Neural progenitor cell (in vitro differentiated cells): ENCODE measurements at regions not wholly inside any gene's neighbourhood (a gene's known extent, or its start where the extent isn't known, plus 50 kb on each side); places are given as distances from the start of the nearest gene placed in this dataset.
A peak's percentile ranks its signal among the peaks of the same experiment; 100 is the strongest.

Experiments
- DNase-seq: peaks from one replicate; pipeline ENCODE4 v3.0.0-alpha.2; 2016; ENCODE audit warnings: low spot score
- H2AFZ ChIP-seq: fragments of 200-600 bp; sonication (generic); replicated peaks from 2 replicates; pipeline ENCODE4 v1.6.1; 2016; ENCODE audit warnings: antibody characterized with exemption
- H3F3A ChIP-seq: fragments of 200-600 bp; sonication (generic); 2 replicates; pipeline ENCODE4 v1.6.1; 2016; ENCODE audit warnings: antibody characterized with exemption, low read depth
- H3K27ac ChIP-seq: fragments of 200-600 bp; sonication (generic); 2 replicates; pipeline ENCODE4 v1.5.1; 2016; ENCODE audit warnings: mild to moderate bottlenecking
- H3K27me3 ChIP-seq: fragments of 200-600 bp; sonication (generic); 2 replicates; pipeline ENCODE4 v1.6.1; 2016; ENCODE audit warnings: mild to moderate bottlenecking, moderate library complexity
- H3K36me3 ChIP-seq: fragments of 200-600 bp; sonication (generic); 2 replicates; pipeline ENCODE4 v1.5.1; 2016
- H3K4me1 ChIP-seq: fragments of 200-600 bp; sonication (generic); 2 replicates; pipeline ENCODE4 v1.6.1; 2016; ENCODE audit warnings: mixed run types
- H3K4me2 ChIP-seq: fragments of 200-600 bp; sonication (generic); 2 replicates; pipeline ENCODE4 v1.6.1; 2016
- H3K4me3 ChIP-seq: fragments of 200-600 bp; sonication (generic); 2 replicates; pipeline ENCODE4 v1.5.1; 2016
- H3K79me2 ChIP-seq: fragments of 200-600 bp; sonication (generic); 2 replicates; pipeline ENCODE4 v1.6.1; 2016; ENCODE audit warnings: low read depth
- H3K9ac ChIP-seq: fragments of 200-600 bp; sonication (generic); 2 replicates; pipeline ENCODE4 v1.6.1; 2016
- H3K9me3 ChIP-seq: fragments of 200-600 bp; sonication (generic); 2 replicates; pipeline ENCODE4 v1.5.1; 2016; ENCODE audit warnings: low read depth
- H4K20me1 ChIP-seq: fragments of 200-600 bp; sonication (generic); 2 replicates; pipeline ENCODE4 v1.6.1; 2016; ENCODE audit warnings: low read depth
- H3K27ac Mint-ChIP-seq: 3 replicates; pipeline ENCODE4 v1.8.0; 2021; ENCODE audit warnings: mixed read lengths
- H3K27me3 Mint-ChIP-seq: 2 replicates; pipeline ENCODE4 v1.8.0; 2022; ENCODE audit warnings: low read depth, mild to moderate bottlenecking, inconsistent platforms, moderate library complexity, mixed read lengths; ENCODE audit not compliant: insufficient read depth
- H3K36me3 Mint-ChIP-seq: 3 replicates; pipeline ENCODE4 v1.8.0; 2021; ENCODE audit warnings: mixed read lengths
- H3K4me1 Mint-ChIP-seq: 3 replicates; pipeline ENCODE4 v1.8.0; 2021; ENCODE audit warnings: mixed read lengths
- H3K4me3 Mint-ChIP-seq: 3 replicates; pipeline ENCODE4 v1.8.0; 2021; ENCODE audit warnings: mild to moderate bottlenecking, moderate library complexity, mixed read lengths
- H3K9me3 Mint-ChIP-seq: 3 replicates; pipeline ENCODE4 v1.8.0; 2020; ENCODE audit warnings: mixed read lengths
- EZH2 ChIP-seq: fragments of 200-600 bp; sonication (generic); IDR thresholded peaks from 2 replicates; pipeline ENCODE4 v1.6.1; 2017; ENCODE audit warnings: antibody characterized with exemption, mild to moderate bottlenecking, moderate library complexity
- EZH2phosphoT487 ChIP-seq: fragments of 200-600 bp; sonication (generic); IDR thresholded peaks from 2 replicates; pipeline ENCODE4 v1.6.1; 2017; ENCODE audit warnings: antibody characterized with exemption
- TF ChIP-seq, protein P1 (sequence below): fragments of 200-600 bp; sonication (generic); IDR thresholded peaks from 2 replicates; pipeline ENCODE4 v1.5.1; 2017; ENCODE audit warnings: antibody characterized with exemption, mild to moderate bottlenecking

DNA sequence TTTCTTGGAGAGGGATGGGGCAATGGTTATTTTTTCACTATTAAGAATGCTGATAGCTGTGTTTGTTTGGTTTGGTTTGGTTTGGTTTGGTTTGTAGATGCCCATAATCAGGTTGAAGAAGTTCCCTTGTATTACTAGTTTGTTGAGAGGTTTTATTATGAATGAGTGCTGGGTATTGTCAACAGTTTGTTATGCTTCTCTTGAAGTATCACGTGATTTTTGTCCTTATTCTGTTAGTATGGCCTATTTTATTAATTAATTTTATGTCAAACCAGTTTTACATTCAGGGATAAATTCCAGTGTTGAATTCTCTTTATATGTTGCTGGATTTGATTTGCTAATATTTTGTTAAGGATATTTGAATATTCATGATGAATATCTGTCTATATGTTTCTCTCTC is 449.8 kb upstream of the NWD2 start:
- Histone ChIP-seq H3K27me3 (no peaks in the 10 kb centered on the region), H3K36me3 (no peaks in the 10 kb centered on the region), H3K9me3 (no peaks in the 10 kb centered on the region), H3K4me1 (no peaks in the 10 kb centered on the region), H3K4me2 (no peak overlapping the region), H3F3A (no peaks in the 10 kb centered on the region), H3K27ac (no peak overlapping the region), H3K9ac (no peak overlapping the region), H3K79me2 (no peaks in the 10 kb centered on the region), H3K4me3 (no peak overlapping the region), H4K20me1 (no peaks in the 10 kb centered on the region), H2AFZ (no peak overlapping the region)
- H3K36me3 Mint-ChIP-seq, result no peaks in the 10 kb centered on the region
- H3K27ac Mint-ChIP-seq, result no peak overlapping the region
- no peak overlapping the region for H3K4me3 Mint-ChIP-seq
- H3K4me1 Mint-ChIP-seq, result no peaks in the 10 kb centered on the region
- peaks cover 2% of the 10 kb centered on the region for H3K9me3 Mint-ChIP-seq
- H3K27me3 Mint-ChIP-seq, result no peaks in the 10 kb centered on the region
- no peak for DNase-seq
- TF ChIP-seq, protein P1, sequence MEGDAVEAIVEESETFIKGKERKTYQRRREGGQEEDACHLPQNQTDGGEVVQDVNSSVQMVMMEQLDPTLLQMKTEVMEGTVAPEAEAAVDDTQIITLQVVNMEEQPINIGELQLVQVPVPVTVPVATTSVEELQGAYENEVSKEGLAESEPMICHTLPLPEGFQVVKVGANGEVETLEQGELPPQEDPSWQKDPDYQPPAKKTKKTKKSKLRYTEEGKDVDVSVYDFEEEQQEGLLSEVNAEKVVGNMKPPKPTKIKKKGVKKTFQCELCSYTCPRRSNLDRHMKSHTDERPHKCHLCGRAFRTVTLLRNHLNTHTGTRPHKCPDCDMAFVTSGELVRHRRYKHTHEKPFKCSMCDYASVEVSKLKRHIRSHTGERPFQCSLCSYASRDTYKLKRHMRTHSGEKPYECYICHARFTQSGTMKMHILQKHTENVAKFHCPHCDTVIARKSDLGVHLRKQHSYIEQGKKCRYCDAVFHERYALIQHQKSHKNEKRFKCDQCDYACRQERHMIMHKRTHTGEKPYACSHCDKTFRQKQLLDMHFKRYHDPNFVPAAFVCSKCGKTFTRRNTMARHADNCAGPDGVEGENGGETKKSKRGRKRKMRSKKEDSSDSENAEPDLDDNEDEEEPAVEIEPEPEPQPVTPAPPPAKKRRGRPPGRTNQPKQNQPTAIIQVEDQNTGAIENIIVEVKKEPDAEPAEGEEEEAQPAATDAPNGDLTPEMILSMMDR, result no peak
- TF ChIP-seq EZH2, result no peak

DNA sequence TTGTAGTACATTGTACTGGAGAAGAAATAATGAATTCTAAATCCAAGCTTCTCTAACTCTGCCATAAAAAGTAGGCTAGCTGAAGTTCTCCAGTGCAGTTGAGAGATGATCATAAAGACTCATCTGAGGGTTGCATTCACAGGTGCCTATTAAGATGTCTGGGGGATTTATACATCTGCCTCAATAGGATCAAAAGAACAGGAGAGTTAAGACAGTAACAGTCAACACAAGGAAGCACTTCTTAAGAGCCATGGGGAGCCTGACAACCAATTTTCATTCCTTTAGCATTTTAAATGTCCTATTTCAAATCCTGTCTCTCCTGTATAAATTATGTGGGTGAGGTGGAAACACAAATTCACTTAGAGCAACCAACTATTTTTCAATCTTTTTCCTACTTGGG is 432.4 kb upstream of the NWD2 start:
- no peaks in the 10 kb centered on the region for H4K20me1 ChIP-seq
- no peak overlapping the region for H2AFZ ChIP-seq
- no peaks in the 10 kb centered on the region for H3K9me3 ChIP-seq
- no peaks in the 10 kb centered on the region for H3F3A ChIP-seq
- Mint-ChIP-seq H3K27me3 (no peaks in the 10 kb centered on the region), H3K36me3 (no peaks in the 10 kb centered on the region), H3K27ac (no peak overlapping the region), H3K4me1 (peaks cover 5% of the 10 kb centered on the region), H3K9me3 (no peaks in the 10 kb centered on the region), H3K4me3 (no peak overlapping the region)
- no peak for DNase-seq
- H3K4me1 ChIP-seq, result peaks cover 14% of the 10 kb centered on the region
- peak overlapping the region; percentile 40 for H3K4me2 ChIP-seq
- no peak overlapping the region for H3K27ac ChIP-seq
- H3K9ac ChIP-seq, result no peak overlapping the region
- H3K27me3 ChIP-seq, result no peaks in the 10 kb centered on the region
- H3K36me3 ChIP-seq, result no peaks in the 10 kb centered on the region
- TF ChIP-seq EZH2 (no peak), EZH2phosphoT487 (no peak)
- TF ChIP-seq, protein P1, result no peak
- no peak overlapping the region for H3K4me3 ChIP-seq
- H3K79me2 ChIP-seq, result no peaks in the 10 kb centered on the region

DNA sequence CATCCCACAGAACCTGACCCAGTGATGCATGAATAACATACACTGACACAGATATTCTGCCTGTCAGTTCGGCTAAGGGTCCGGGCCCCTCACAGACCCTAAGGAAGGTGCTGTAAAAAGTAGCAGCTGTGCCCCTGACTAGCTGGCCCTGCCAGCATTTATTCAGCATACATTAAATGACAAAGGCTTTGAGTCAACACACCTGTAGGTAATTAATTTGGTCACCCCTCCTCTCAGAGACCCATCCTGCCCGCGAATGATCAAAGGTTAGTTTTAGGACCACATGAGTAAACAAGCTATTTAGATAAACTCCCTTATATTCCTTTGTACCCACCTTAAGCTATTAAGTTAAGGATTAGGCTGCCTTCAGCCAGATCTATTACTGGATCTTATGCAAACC is 429.0 kb upstream of the NWD2 start:
- H3F3A ChIP-seq, result no peaks in the 10 kb centered on the region
- peaks cover 14% of the 10 kb centered on the region for H3K4me1 ChIP-seq
- H3K36me3 Mint-ChIP-seq, result no peaks in the 10 kb centered on the region
- no peaks in the 10 kb centered on the region for H3K9me3 ChIP-seq
- H3K4me3 Mint-ChIP-seq, result no peak overlapping the region
- H3K4me3 ChIP-seq, result no peak overlapping the region
- H2AFZ ChIP-seq, result no peak overlapping the region
- peaks cover 5% of the 10 kb centered on the region for H3K4me1 Mint-ChIP-seq
- TF ChIP-seq EZH2phosphoT487 (no peak), EZH2 (no peak)
- TF ChIP-seq, protein P1, result no peak
- no peaks in the 10 kb centered on the region for H3K27me3 ChIP-seq
- no peaks in the 10 kb centered on the region for H3K9me3 Mint-ChIP-seq
- H3K79me2 ChIP-seq, result no peaks in the 10 kb centered on the region
- H4K20me1 ChIP-seq, result no peaks in the 10 kb centered on the region
- no peaks in the 10 kb centered on the region for H3K36me3 ChIP-seq
- H3K4me2 ChIP-seq, result no peak overlapping the region
- H3K9ac ChIP-seq, result no peak overlapping the region
- no peak for DNase-seq
- no peak overlapping the region for H3K27ac Mint-ChIP-seq
- no peaks in the 10 kb centered on the region for H3K27me3 Mint-ChIP-seq
- no peak overlapping the region for H3K27ac ChIP-seq
